NCI-H1048 (cell line): ENCODE measurements at regions not wholly inside any gene's neighbourhood (a gene's known extent, or its start where the extent isn't known, plus 50 kb on each side); places are given as distances from the start of the nearest gene placed in this dataset.

Experiments used
- DNase-seq: peaks from one replicate; lab custom pipeline; 2025; lab: John Stamatoyannopoulos, UW

GRCh38 chr5:73374520-73375190 lies 73.9 kb downstream of the FOXD1 start:
- no peak for DNase-seq

DNA sequence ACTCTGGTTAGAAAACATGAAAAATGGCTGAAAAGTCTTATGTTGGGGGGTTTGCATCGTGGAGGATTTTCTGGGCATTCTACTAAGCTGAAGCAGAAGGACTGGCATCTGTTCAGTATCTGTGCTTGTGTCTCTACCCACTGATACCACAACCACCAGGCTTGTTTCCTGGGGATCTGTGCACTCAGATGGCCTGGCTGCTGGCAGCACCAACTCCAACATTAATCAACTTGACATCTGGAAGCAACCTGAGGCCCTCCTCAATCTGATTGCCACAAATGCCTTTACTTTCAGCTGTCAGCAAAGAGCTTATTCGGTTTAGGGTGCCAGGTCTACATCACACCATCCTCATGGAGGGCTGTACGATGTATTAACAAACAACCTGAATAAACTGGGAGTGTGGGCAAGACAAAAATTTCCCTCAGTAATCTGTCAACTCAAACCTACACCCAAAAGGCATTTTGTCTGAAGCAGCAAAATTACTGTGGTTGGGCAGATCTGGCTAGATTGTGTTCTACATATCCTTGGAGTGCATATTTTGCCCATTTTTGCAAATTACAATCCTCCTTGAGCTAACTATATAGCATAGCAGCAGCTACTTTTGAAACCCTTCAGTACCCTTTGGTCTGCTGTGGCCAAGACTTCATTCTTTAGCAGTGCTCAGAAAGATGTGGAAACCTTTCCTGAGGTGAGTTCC lies 74.6 kb downstream of the FOXD1 start:
- DNase-seq, result no peak

- no peak for DNase-seq
Measured at GRCh38 chr5:73370640-73371583, 77.7 kb downstream of the FOXD1 start.

DNA sequence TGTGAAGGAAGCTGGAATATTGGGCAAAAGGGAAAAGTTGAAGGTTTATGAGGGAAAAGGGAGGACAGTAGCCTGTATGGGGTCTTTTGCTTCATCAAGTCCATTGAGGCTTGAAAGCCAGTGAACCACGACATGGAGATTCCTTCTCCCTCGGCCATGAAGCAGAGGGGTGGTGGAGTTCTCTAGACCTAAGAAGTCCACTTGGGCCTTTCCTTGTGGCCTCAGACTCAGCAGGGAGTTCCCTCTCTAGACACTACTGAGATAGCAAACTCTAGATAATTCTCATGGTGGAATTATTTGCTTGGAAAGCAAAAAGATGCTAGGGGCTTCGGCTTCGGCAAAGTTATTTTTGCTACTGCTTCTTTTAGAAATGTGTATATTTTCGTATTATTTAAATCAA lies 78.5 kb downstream of the FOXD1 start:
- DNase-seq, result no peak

DNA sequence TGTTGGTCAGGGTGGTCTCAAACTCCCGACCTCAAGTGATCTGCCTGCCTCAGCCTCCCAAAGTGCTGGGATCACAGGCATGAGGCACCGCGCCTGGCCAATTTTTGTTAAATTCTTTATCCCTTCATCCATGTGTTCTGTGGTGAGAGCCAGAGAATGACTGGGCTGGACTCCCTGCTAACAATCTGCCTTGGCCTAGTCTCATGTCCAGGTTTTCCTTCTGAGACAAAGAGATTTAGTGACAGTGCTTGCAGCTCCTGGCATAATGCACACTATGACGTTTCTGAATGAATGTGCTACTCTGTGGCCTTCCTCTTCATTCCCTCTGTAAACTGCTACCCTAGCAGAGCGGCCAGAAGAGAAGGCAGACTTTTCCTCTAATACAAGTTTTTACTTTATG lies 79.3 kb downstream of the FOXD1 start:
- DNase-seq, result no peak

DNA sequence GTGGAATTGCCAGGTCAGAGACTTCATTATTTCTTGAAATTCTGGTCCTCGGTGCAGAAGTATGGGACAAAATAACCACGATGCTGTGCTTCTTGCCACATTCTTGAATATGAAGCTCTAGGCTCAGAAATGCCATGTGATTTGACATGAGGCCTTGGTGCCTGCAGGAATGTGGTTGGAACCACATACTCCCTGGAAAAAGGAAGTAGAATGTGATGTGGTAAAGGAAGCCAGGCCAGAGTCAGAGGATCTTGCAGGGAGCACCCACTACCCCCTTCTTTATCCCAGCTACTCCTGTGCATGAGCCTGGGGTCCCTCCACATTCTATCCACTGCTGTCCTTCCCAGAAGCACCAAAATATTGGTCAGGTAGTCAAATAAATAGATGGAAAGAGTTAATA lies 80.9 kb downstream of the FOXD1 start:
- DNase-seq, result no peak

- no peak for DNase-seq
Measured at GRCh38 chr5:73365990-73366667, 82.4 kb downstream of the FOXD1 start.

DNA sequence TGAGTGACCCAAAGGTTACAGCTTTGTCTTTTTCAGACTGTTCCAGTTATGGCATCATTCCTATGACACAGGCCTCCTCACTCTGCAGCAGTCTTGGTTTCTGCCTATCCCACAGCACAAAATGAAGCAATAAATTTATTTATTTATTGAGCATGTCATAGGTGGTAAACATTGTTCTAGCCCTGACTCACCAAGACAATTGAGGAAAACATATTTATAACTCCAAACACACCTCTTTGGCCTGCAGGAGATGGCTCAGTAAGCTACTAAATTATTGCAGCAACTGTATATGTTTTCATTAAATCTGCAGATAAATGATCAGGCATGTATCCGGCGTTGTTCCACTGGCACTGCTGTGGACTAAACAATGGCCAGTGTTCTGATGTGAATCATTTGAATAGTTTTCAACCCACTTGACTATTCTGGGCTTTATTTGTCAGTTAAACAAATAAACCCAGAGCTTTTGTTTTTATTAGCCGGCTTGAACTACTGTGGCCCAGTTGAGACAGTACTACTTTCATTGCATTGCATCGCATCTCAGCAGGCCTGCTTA lies 83.2 kb downstream of the FOXD1 start:
- no peak for DNase-seq

DNA sequence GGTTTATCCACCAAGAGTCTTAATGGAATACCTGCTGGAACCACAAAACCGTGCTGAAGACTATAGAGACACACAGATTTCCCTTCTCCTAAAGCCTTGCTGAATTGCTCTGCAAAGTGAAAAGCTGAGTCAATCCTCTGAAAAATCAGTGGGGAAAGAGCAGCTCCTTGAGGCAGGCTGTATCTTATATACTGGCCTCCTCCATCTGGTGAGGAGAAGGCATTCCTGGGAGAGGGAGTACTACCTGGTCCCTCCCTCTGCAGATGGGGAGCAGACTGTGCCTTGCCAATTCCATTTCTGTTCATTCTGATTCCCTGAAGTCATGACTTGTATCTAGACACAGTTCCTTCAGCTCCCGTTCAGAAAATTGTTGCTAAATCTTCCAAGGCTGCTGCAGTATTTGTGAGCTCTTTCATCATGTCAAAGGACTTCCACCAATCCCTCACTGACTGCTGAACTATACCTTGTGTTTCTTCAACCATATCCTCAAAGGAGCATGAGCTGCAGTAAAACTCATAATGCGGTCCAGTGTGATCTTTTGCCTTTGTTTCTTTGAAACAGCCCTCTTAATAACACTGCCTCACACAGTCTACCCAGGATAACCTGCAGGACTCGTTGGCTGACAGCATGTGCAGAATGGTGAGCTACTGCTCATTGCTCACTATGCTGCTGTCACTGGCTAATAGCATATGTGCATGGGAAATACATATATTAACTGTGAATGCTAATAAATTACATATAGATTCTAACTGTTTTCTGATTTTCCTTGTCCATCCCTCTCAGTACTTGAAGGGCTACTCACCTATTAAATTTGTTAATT lies 84.5 kb downstream of the FOXD1 start:
- no peak for DNase-seq

GRCh38 chr5:73359395-73359794 lies 89.2 kb downstream of the FOXD1 start:
- no peak for DNase-seq

GRCh38 chr5:73358366-73358765 lies 90.2 kb downstream of the FOXD1 start:
- DNase-seq, result no peak

DNA sequence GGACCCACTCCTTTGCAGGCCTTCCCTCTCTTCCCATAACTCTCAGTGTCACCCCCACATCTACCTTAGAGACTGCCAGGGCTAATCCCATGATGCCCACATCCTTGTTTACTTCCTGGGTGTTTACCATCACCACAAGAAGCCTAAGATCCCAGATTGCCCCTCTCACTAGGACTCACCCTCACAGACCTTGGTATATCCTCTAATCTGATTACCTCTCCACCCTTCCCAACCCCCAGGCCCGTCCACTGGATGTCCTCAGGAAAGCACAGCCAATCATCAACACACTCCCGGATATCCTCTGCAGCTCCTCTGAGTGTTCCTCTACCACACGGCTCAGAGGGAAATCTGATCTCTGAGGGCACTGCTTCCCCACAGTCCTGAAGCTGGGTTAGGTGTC lies 91.0 kb downstream of the FOXD1 start:
- no peak for DNase-seq

GRCh38 chr5:73355108-73355507 lies 93.5 kb downstream of the FOXD1 start:
- no peak for DNase-seq

- DNase-seq, result no peak
Measured at GRCh38 chr5:73354406-73354805, 94.2 kb downstream of the FOXD1 start.

GRCh38 chr5:73352649-73353230 lies 95.8 kb downstream of the FOXD1 start:
- DNase-seq, result no peak

DNA sequence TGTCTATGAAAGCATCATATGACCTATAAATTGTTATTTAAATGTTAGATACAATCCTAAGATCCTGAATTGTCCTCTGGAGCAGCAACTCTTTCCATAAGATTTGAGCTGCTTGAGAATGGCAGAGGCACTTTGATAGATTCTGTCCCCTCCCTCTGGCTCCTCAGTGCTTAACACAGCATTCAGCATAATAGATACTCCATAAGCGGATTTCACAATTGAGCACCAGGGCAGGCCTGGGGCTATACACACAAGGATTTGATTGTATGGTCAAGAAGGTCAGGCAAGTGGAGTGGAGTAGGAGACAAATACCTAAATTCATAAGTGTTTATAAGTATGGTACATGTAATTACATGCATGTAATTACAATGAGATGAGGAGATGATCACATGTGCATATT lies 96.3 kb downstream of the FOXD1 start:
- no peak for DNase-seq

GRCh38 chr5:73351593-73351992 lies 97.0 kb downstream of the FOXD1 start:
- no peak for DNase-seq

DNA sequence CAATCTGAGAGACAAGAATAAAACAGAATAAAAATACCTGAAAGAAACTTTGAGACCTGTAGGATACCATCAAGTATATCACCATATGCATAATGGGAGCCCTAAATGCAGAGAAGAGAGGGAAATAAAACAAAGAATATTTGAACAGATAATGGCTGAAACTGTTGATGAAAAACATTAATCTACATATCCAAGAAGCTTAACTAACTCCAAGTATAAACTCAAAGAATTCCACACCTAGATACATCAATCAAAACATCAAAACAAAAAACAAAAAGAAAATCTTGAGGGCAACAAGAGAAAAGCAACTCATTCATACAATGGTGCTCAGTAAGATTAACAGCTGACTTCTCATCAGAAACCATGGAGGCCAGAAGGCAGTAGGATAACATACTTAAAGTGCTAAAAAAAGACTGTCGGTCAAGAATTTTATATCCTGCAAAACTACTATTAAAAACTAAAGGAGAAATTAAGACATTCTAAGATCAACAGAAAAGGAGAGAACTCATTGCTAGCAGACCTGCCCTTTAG lies 101.6 kb downstream of the FOXD1 start:
- no peak for DNase-seq

DNA sequence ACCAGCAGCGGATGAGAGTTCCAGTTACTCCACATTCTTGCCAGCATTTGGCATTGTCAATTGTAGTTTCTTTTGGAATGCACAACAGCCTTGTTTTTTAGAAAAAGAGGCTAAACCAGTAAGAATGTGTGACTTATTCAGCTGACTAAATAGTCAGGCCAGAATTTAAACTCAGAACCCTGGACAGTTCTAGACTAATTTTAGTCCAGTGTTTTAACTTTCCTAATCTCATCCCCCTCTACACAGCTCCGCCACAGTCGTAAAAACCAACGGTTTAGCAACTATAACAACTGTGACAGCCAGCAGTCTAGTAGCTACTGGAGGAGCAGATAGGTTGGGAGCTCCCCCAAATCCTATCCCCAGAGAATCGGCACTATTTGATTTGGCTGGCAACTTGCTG lies 103.7 kb downstream of the FOXD1 start:
- DNase-seq, result no peak

DNA sequence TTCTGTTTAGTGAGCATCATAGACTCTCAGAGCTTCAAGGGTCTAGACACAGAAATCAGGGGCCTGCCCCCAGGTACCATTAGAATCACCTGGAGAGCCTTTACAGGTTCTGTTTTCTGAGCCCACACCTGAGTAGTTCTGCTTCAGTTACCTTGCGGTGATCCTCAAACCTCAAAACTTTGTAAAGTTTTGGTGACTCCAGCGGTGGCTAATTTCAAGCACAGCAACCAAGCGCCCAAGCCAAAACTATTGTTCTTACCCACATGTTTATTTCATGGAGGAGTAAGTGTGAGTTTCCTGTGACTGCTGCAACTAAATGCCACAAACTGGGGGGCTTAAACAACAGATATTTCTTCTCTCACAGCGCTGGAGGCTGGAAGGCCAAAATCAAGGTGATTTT lies 108.9 kb downstream of the FOXD1 start:
- no peak for DNase-seq
